GM18861 (cell line): ENCODE measurements at regions not wholly inside any gene's neighbourhood (a gene's known extent, or its start where the extent isn't known, plus 50 kb on each side); places are given as distances from the start of the nearest gene placed in this dataset.
"Not testable (repeated sequence)": the region's sequence is repeated elsewhere in the genome, so short reads cannot be mapped to it uniquely, and the experiment has no call there.

Experiments
- ATAC-seq: cut with Tn5 transposase; IDR thresholded peaks from one replicate; pipeline ENCODE4 v1.9.1; 2021; ENCODE audit not compliant: unreplicated experiment

- ATAC-seq, result no peak
Measured at GRCh38 chr6:79394690-79395089, 142.5 kb downstream of the LCA5 start.

- ATAC-seq, result no peak
Measured at GRCh38 chr6:79392094-79392493, 145.1 kb downstream of the LCA5 start.

- ATAC-seq, result no peak
Measured at GRCh38 chr6:79391480-79391879, 145.8 kb downstream of the LCA5 start.

- no peak for ATAC-seq
Measured at GRCh38 chr6:79385893-79386292, 151.3 kb downstream of the LCA5 start.

GRCh38 chr6:79385333-79385732 lies 150.9 kb upstream of the HMGN3 start:
- ATAC-seq, result no peak

- no peak for ATAC-seq
Measured at GRCh38 chr6:79384845-79385244, 150.4 kb upstream of the HMGN3 start.

GRCh38 chr6:79378957-79379356 lies 144.5 kb upstream of the HMGN3 start:
- ATAC-seq, result no peak

GRCh38 chr6:79377888-79378348 lies 143.4 kb upstream of the HMGN3 start:
- ATAC-seq, result no peak

- ATAC-seq, result no peak
Measured at GRCh38 chr6:79377047-79377446, 142.6 kb upstream of the HMGN3 start.

GRCh38 chr6:79375635-79376337 lies 141.3 kb upstream of the HMGN3 start:
- no peak for ATAC-seq

GRCh38 chr6:79374308-79374707 lies 139.8 kb upstream of the HMGN3 start:
- no peak for ATAC-seq

GRCh38 chr6:79373880-79374279 lies 139.4 kb upstream of the HMGN3 start:
- ATAC-seq, result no peak

GRCh38 chr6:79373246-79373645 lies 138.8 kb upstream of the HMGN3 start:
- ATAC-seq, result no peak

- no peak for ATAC-seq
Measured at GRCh38 chr6:79372757-79373156, 138.3 kb upstream of the HMGN3 start.

- no peak for ATAC-seq
Measured at GRCh38 chr6:79369026-79369425, 134.5 kb upstream of the HMGN3 start.

- not testable (repeated sequence) for ATAC-seq
Measured at GRCh38 chr6:79363441-79363840, 129.0 kb upstream of the HMGN3 start.

GRCh38 chr6:79361074-79361473 lies 126.6 kb upstream of the HMGN3 start:
- ATAC-seq, result not testable (repeated sequence)

- no peak for ATAC-seq
Measured at GRCh38 chr6:79353226-79353625, 118.7 kb upstream of the HMGN3 start.

GRCh38 chr6:79338493-79338892 lies 104.0 kb upstream of the HMGN3 start:
- ATAC-seq, result no peak

- ATAC-seq, result peak; percentile 85
Measured at GRCh38 chr6:79335133-79335674, 100.7 kb upstream of the HMGN3 start.

- no peak for ATAC-seq
Measured at GRCh38 chr6:79334674-79335073, 100.2 kb upstream of the HMGN3 start.

- ATAC-seq, result no peak
Measured at GRCh38 chr6:79330704-79331103, 96.2 kb upstream of the HMGN3 start.

GRCh38 chr6:79313254-79313653 lies 78.8 kb upstream of the HMGN3 start:
- no peak for ATAC-seq
